SK-N-MC (cell line): ENCODE measurements at regions not wholly inside any gene's neighbourhood (a gene's known extent, or its start where the extent isn't known, plus 50 kb on each side); places are given as distances from the start of the nearest gene placed in this dataset.

Experiments
- EZH2 ChIP-seq: fragments of 200-600 bp; sonication (generic); IDR thresholded peaks from one replicate; pipeline ENCODE4 v1.6.1; 2017; ENCODE audit warnings: antibody characterized with exemption
- FOXP2 ChIP-seq: optimal IDR thresholded peaks from 2 replicates; pipeline ENCODE3; 2011; ENCODE audit warnings: mild to moderate bottlenecking, moderate library complexity; ENCODE audit not compliant: insufficient read depth; ENCODE audit errors: extremely low read length, control extremely low read depth
- POLR2AphosphoS5 ChIP-seq: IDR thresholded peaks from 2 replicates; pipeline ENCODE4 v1.6.1; 2012; ENCODE audit warnings: mild to moderate bottlenecking, low read depth, low read length, borderline replicate concordance

DNA sequence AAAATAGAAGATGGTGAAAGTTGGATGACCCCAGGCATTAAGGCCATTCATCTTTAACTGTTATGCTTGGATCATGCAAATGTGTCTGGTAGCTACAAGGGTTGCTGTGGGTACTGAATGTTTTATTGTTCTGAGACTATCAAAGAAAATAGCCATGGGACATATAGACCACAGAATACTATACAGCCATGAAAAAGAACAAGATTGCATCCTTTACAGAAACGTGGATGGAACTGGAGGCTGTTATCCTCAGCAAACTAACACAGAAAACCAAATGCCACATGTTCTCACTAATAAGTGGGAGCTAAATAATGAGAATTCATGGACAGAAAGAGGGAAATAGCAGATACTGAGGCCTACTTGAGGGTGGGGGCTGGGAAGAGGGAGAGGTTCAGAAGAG, 249.0 kb downstream of the LTN1 start:
- TF ChIP-seq EZH2: no peak
- TF ChIP-seq POLR2AphosphoS5: no peak
- TF ChIP-seq FOXP2: no peak
